K562 (cell line): ENCODE measurements at regions not wholly inside any gene's neighbourhood (a gene's known extent, or its start where the extent isn't known, plus 50 kb on each side); places are given as distances from the start of the nearest gene placed in this dataset.

Experiments used
- BHLHE40 ChIP-seq: IDR thresholded peaks from 2 replicates; pipeline ENCODE4 v1.6.1; 2011; ENCODE audit warnings: low read length, improper control_type of control experiment
- CHD2 ChIP-seq: IDR thresholded peaks from 2 replicates; pipeline ENCODE4 v1.6.1; 2011; ENCODE audit warnings: low read depth, low read length
- CREB1 ChIP-seq, 2 experiments: sonication (generic) in 1 of 2; formaldehyde crosslinking in 1 of 2; IDR thresholded peaks; 2 replicates each; pipeline versions ENCODE4 v1.6.1 to v1.8.0; 2012 to 2022; ENCODE audit warnings: inconsistent platforms in 1 of 2, mild to moderate bottlenecking in 1 of 2, missing genetic modification reagents in 1 of 2, moderate library complexity in 1 of 2
- CXXC5 ChIP-seq: fragments of 250-450 bp; sonication (Bioruptor Pico); IDR thresholded peaks from 2 replicates; pipeline ENCODE4 v1.8.0; 2022; ENCODE audit warnings: inconsistent platforms, mild to moderate bottlenecking, moderate library complexity
- ELF2 ChIP-seq: fragments of 250-450 bp; sonication (Bioruptor Pico); IDR thresholded peaks from 2 replicates; pipeline ENCODE4 v1.5.0; 2021; ENCODE audit warnings: mild to moderate bottlenecking
- ESRRB ChIP-seq: fragments of 250-450 bp; sonication (Bioruptor Pico); IDR thresholded peaks from 2 replicates; pipeline ENCODE4 v1.5.0; 2020; ENCODE audit warnings: mild to moderate bottlenecking, moderate library complexity, borderline replicate concordance
- GABPB2 ChIP-seq: fragments of 250-450 bp; sonication (Bioruptor Pico); conservative IDR thresholded peaks from 2 replicates; pipeline ENCODE4 v1.5.1; 2021; ENCODE audit warnings: mild to moderate bottlenecking
- GATAD2A ChIP-seq: fragments of 450-650 bp; IDR thresholded peaks from 2 replicates; pipeline ENCODE4 v1.6.1; 2017
- GATAD2B ChIP-seq: fragments of 450-650 bp; IDR thresholded peaks from 2 replicates; pipeline ENCODE4 v1.6.1; 2017; ENCODE audit warnings: mild to moderate bottlenecking, borderline replicate concordance
- KHSRP ChIP-seq: fragments of 450-650 bp; IDR thresholded peaks from 2 replicates; pipeline ENCODE4 v1.6.1; 2017
- RB1 ChIP-seq: fragments of 450-650 bp; IDR thresholded peaks from 2 replicates; pipeline ENCODE4 v1.6.1; 2017; ENCODE audit warnings: low read depth, mild to moderate bottlenecking
- SMARCB1 ChIP-seq: IDR thresholded peaks from 2 replicates; pipeline ENCODE4 v1.6.1; 2011; ENCODE audit warnings: improper control_type of control experiment, low read depth; ENCODE audit not compliant: insufficient read length
- TAF15 ChIP-seq: fragments of 200-400 bp; formaldehyde crosslinking; IDR thresholded peaks from 2 replicates; pipeline ENCODE4 v1.6.1; 2017; ENCODE audit warnings: mild to moderate bottlenecking, low read depth, low read length, moderate library complexity
- TFAM ChIP-seq: fragments of 250-450 bp; sonication (Bioruptor Pico); conservative IDR thresholded peaks from 2 replicates; pipeline ENCODE4 v1.5.0; 2021; ENCODE audit warnings: mild to moderate bottlenecking, moderate library complexity
- XRCC5 ChIP-seq: fragments of 200-400 bp; formaldehyde crosslinking; IDR thresholded peaks from 2 replicates; pipeline ENCODE4 v1.6.1; 2017; ENCODE audit warnings: low read depth, mild to moderate bottlenecking, low read length
- TF ChIP-seq, protein P1 (sequence below): fragments of 200-800 bp; sonication (Bioruptor generic); IDR thresholded peaks from 2 replicates; pipeline ENCODE4 v1.6.1; 2017; ENCODE audit warnings: missing genetic modification characterization, missing compliant biosample characterization
- TF ChIP-seq, protein P2 (sequence below): sonication (generic); formaldehyde crosslinking; IDR thresholded peaks from 2 replicates; pipeline ENCODE4 v1.8.0; 2022; ENCODE audit warnings: mild to moderate bottlenecking, missing genetic modification reagents
- TF ChIP-seq, protein P3 (sequence below): fragments of 450-650 bp; formaldehyde crosslinking; IDR thresholded peaks from 2 replicates; pipeline ENCODE4 v1.4.0; 2020; ENCODE audit warnings: mild to moderate bottlenecking, moderate library complexity
- TF ChIP-seq, protein P4 (sequence below): fragments of 450-650 bp; formaldehyde crosslinking; IDR thresholded peaks from 2 replicates; pipeline ENCODE4 v1.4.0; 2022; ENCODE audit warnings: missing genetic modification characterization
- TF ChIP-seq, protein P5 (sequence below): IDR thresholded peaks from 2 replicates; pipeline ENCODE4 v1.6.1; 2012; ENCODE audit warnings: low read depth, low read length, improper control_type of control experiment, borderline replicate concordance
- TF ChIP-seq, protein P6 (sequence below), 2 experiments: fragments of 250-450 bp in 1 of 2; fragments of 450-650 bp in 1 of 2; sonication (Bioruptor Pico) in 1 of 2; IDR thresholded peaks; 2 replicates each; pipeline versions ENCODE4 v1.6.1 to v1.8.0; 2016 to 2021; ENCODE audit warnings: mild to moderate bottlenecking in 2 of 2, moderate library complexity in 2 of 2, missing compliant biosample characterization in 1 of 2, missing genetic modification characterization in 1 of 2
- TF ChIP-seq, protein P7 (sequence below): fragments of 250-450 bp; sonication (Bioruptor Pico); IDR thresholded peaks from 2 replicates; pipeline ENCODE4 v1.8.0; 2021; ENCODE audit warnings: moderate library complexity, mild to moderate bottlenecking, inconsistent platforms

DNA sequence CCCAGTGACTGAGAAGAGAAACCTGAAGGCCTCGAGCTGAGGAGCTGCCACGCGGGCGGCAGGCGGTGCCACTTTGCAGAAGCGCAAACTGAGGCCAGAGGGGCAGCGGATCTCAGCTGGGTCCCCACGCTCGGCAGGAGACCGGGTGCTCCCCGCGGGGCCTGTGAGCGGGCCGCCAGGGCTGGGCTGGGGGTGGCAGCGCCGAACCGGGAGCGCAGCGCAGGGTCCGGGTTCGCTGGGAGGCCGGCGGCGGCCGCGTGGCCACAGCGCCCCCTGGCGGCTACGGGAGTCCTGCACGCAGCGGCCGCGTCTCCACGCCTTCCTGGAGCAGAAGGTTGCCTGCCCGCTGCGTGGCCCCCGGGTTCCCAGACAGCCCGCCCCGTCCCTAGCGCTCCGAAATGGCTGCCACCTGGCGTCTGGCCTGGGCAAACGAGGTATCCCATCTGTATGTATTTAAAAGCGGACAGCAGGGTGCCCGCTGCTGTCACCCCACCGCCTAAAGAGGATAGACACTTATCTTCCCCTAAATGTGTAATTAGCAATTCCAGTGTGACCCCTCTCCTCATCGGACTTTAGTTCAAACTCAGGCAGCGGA, 96.1 kb upstream of the CDH5 start (continued):
- TF ChIP-seq, protein P1, sequence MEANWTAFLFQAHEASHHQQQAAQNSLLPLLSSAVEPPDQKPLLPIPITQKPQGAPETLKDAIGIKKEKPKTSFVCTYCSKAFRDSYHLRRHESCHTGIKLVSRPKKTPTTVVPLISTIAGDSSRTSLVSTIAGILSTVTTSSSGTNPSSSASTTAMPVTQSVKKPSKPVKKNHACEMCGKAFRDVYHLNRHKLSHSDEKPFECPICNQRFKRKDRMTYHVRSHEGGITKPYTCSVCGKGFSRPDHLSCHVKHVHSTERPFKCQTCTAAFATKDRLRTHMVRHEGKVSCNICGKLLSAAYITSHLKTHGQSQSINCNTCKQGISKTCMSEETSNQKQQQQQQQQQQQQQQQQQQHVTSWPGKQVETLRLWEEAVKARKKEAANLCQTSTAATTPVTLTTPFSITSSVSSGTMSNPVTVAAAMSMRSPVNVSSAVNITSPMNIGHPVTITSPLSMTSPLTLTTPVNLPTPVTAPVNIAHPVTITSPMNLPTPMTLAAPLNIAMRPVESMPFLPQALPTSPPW (CRISPR knock-in tag): no peak
- TF ChIP-seq TFAM (CRISPR knock-in tag): no peak
- TF ChIP-seq, protein P2, sequence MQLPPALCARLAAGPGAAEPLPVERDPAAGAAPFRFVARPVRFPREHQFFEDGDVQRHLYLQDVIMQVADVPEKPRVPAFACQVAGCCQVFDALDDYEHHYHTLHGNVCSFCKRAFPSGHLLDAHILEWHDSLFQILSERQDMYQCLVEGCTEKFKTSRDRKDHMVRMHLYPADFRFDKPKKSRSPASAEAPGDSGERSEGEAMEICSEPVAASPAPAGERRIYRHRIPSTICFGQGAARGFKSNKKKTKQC (CRISPR knock-in tag): no peak
- TF ChIP-seq, protein P3, sequence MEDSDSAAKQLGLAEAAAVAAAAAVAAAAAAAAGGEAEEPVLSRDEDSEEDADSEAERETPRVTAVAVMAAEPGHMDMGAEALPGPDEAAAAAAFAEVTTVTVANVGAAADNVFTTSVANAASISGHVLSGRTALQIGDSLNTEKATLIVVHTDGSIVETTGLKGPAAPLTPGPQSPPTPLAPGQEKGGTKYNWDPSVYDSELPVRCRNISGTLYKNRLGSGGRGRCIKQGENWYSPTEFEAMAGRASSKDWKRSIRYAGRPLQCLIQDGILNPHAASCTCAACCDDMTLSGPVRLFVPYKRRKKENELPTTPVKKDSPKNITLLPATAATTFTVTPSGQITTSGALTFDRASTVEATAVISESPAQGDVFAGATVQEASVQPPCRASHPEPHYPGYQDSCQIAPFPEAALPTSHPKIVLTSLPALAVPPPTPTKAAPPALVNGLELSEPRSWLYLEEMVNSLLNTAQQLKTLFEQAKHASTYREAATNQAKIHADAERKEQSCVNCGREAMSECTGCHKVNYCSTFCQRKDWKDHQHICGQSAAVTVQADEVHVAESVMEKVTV (CRISPR knock-in tag): 0 out of 2 replicates have a peak, but pooled peaks have one; percentile 22
- TF ChIP-seq XRCC5: no peak
- TF ChIP-seq CXXC5 (CRISPR knock-in tag): peak; percentile 60
- TF ChIP-seq BHLHE40: no peak
- TF ChIP-seq, protein P4, sequence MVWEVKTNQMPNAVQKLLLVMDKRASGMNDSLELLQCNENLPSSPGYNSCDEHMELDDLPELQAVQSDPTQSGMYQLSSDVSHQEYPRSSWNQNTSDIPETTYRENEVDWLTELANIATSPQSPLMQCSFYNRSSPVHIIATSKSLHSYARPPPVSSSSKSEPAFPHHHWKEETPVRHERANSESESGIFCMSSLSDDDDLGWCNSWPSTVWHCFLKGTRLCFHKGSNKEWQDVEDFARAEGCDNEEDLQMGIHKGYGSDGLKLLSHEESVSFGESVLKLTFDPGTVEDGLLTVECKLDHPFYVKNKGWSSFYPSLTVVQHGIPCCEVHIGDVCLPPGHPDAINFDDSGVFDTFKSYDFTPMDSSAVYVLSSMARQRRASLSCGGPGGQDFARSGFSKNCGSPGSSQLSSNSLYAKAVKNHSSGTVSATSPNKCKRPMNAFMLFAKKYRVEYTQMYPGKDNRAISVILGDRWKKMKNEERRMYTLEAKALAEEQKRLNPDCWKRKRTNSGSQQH (CRISPR knock-in tag): no peak
- TF ChIP-seq, protein P5, sequence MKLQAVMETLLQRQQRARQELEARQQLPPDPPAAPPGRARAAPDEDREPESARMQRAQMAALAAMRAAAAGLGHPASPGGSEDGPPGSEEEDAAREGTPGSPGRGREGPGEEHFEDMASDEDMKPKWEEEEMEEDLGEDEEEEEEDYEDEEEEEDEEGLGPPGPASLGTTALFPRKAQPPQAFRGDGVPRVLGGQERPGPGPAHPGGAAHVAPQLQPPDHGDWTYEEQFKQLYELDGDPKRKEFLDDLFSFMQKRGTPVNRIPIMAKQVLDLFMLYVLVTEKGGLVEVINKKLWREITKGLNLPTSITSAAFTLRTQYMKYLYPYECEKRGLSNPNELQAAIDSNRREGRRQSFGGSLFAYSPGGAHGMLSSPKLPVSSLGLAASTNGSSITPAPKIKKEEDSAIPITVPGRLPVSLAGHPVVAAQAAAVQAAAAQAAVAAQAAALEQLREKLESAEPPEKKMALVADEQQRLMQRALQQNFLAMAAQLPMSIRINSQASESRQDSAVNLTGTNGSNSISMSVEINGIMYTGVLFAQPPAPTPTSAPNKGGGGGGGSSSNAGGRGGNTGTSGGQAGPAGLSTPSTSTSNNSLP: no peak
- no peak for TF ChIP-seq TAF15
- TF ChIP-seq GATAD2A: no peak
- no peak for TF ChIP-seq GATAD2B
- TF ChIP-seq KHSRP: no peak
- TF ChIP-seq CHD2: no peak
- TF ChIP-seq ESRRB: no peak
- TF ChIP-seq RB1: peak; percentile 61; the same call in 1 of the 2 replicates
- TF ChIP-seq SMARCB1: no peak
- no peak for TF ChIP-seq ELF2 (CRISPR knock-in tag)
- TF ChIP-seq, protein P6, sequence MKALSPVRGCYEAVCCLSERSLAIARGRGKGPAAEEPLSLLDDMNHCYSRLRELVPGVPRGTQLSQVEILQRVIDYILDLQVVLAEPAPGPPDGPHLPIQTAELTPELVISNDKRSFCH (CRISPR knock-in tag; IDR thresholded peaks at IDR 0.05): no peak
- TF ChIP-seq, protein P6 (tag; IDR thresholded peaks at IDR 0.05): 0 out of 2 replicates have a peak, but pooled peaks have one; percentile 36
- TF ChIP-seq GABPB2: no peak
- TF ChIP-seq CREB1 (IDR thresholded peaks at IDR 0.05): 0 out of 2 replicates have a peak, but pooled peaks have one; percentile 28
- no peak for TF ChIP-seq CREB1 (CRISPR knock-in tag; IDR thresholded peaks at IDR 0.05)
- TF ChIP-seq, protein P7, sequence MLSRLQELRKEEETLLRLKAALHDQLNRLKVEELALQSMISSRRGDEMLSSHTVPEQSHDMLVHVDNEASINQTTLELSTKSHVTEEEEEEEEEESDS (CRISPR knock-in tag): no peak
